BE2C (cell line): ENCODE measurements at regions not wholly inside any gene's neighbourhood (a gene's known extent, or its start where the extent isn't known, plus 50 kb on each side); places are given as distances from the start of the nearest gene placed in this dataset.
A peak's percentile ranks its signal among the peaks of the same experiment; 100 is the strongest.

ENCODE experiments used
- DNase-seq: peaks from one replicate; pipeline ENCODE4 v3.0.0-alpha.2; 2020
- H3K27me3 ChIP-seq: fragments of 250-450 bp; sonication (Bioruptor Pico); 2 replicates; pipeline ENCODE4 v1.5.1; 2020; ENCODE audit warnings: mild to moderate bottlenecking
- H3K36me3 ChIP-seq: fragments of 250-450 bp; sonication (Bioruptor Pico); 2 replicates; pipeline ENCODE4 v1.5.1; 2020; ENCODE audit warnings: mild to moderate bottlenecking
- H3K4me1 ChIP-seq: fragments of 250-450 bp; sonication (Bioruptor Pico); 2 replicates; pipeline ENCODE4 v1.5.1; 2020
- H3K4me3 ChIP-seq: 2 replicates; pipeline ENCODE4 v1.5.1; 2011; ENCODE audit warnings: low read depth, low read length
- H3K9me3 ChIP-seq: fragments of 250-450 bp; sonication (Bioruptor Pico); 2 replicates; pipeline ENCODE4 v1.5.1; 2020
- TF ChIP-seq, protein P1 (sequence below): IDR thresholded peaks from 2 replicates; pipeline ENCODE4 v1.5.1; 2012; ENCODE audit warnings: mild to moderate bottlenecking, low read depth, low read length

DNA sequence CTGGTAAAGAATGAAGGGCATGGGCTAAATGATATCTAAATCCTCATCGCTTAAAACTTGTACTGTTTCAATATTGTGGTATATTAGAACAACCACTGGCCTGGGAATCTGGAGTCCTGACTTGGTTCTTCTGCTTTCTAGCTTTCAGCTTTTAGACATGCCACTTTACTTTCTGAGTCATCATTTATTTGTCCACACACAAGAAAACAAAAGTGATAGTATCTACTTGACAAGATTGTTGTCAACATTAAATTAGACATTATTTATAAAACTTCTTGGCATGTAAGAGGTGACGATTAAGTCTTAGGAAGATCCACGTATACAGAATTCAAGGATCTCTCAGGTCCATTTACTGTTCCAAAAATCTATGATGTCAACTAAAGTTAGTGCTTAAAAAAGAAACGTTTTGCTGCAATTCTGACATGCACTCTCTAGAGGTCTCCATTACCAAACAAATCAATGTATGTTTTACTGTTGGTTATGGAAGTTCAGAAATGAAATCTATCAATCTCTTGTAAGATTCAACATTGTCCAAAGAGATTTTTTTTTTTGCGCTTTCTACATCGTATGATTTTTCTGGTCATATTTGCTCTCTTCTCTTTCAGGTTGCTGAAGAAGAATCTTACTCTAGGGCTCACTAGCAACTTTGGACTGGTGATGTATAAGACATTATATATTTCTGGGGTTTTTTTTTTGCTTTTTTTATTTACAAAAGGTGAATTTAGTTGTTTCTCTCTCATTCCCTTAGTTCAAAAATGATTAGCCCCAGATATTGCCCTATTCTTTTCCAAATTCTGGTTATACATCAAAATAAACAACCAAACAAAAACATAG, 53.6 kb upstream of the DYNC1I1 start:
- no peak for DNase-seq
- H3K9me3 ChIP-seq, result no peaks in the 10 kb centered on the region
- H3K4me1 ChIP-seq, result no peaks in the 10 kb centered on the region
- TF ChIP-seq, protein P1, sequence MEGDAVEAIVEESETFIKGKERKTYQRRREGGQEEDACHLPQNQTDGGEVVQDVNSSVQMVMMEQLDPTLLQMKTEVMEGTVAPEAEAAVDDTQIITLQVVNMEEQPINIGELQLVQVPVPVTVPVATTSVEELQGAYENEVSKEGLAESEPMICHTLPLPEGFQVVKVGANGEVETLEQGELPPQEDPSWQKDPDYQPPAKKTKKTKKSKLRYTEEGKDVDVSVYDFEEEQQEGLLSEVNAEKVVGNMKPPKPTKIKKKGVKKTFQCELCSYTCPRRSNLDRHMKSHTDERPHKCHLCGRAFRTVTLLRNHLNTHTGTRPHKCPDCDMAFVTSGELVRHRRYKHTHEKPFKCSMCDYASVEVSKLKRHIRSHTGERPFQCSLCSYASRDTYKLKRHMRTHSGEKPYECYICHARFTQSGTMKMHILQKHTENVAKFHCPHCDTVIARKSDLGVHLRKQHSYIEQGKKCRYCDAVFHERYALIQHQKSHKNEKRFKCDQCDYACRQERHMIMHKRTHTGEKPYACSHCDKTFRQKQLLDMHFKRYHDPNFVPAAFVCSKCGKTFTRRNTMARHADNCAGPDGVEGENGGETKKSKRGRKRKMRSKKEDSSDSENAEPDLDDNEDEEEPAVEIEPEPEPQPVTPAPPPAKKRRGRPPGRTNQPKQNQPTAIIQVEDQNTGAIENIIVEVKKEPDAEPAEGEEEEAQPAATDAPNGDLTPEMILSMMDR, result peak; percentile 57
- no peak overlapping the region for H3K4me3 ChIP-seq
- no peaks in the 10 kb centered on the region for H3K27me3 ChIP-seq
- no peaks in the 10 kb centered on the region for H3K36me3 ChIP-seq

DNA sequence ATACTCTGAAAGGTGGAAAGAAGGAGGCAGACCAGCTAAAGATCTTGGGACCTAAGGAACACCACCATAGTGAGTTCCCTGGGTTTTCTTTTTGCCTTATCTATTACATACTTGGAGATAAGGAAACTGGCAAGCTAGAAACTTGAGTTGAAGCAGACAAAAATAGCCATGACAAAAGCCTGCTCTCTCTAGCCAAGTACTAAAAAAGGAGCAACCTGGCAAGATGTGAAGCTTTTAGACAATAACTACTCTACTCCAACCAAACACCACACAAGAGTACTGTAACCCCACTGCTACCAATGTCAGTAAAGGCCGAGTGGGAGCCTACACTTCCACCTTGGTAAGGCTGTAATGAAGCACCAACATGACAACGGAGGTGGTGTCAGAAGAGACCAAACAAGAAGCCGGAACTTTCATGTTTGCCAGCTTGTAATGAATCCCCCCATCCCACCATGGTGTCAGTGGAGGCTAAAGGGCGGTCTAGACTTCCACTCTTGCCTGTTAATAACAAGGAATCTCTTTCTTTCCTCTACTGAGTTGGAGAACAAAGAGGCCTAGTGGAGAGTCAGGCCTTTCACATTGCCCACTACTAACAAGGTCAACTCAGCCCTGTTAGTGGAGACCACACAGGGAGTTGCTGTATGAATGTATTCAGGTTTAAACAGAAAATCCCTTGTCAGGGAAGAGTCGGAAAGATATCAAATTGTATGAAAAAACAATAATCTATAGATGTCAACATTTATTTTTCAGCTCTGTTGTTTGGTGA, 55.8 kb upstream of the DYNC1I1 start:
- no peaks in the 10 kb centered on the region for H3K4me1 ChIP-seq
- no peak overlapping the region for H3K4me3 ChIP-seq
- H3K9me3 ChIP-seq, result no peaks in the 10 kb centered on the region
- no peaks in the 10 kb centered on the region for H3K36me3 ChIP-seq
- no peak for DNase-seq
- TF ChIP-seq, protein P1, result no peak
- no peaks in the 10 kb centered on the region for H3K27me3 ChIP-seq

DNA sequence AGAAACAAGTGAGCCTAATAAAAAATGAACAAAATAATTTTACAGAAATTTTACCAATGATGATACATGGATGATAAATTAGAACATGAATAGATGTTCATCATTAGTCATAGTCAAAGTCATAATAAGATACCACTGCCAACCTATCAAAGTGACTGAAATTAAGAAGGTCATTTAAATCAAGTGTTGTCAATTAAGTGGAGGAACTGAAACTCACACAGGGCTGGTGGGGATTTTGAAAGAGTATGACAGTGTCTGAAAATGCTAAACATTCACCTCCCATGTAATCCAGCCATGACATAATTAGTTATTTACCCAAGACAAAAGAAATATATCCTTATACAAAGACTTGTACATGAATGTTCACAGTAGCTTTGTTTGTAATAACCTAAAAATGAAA, 57.1 kb upstream of the DYNC1I1 start:
- no peaks in the 10 kb centered on the region for H3K36me3 ChIP-seq
- H3K4me3 ChIP-seq, result no peak overlapping the region
- TF ChIP-seq, protein P1, result no peak
- no peaks in the 10 kb centered on the region for H3K4me1 ChIP-seq
- DNase-seq, result no peak
- no peaks in the 10 kb centered on the region for H3K27me3 ChIP-seq
- no peaks in the 10 kb centered on the region for H3K9me3 ChIP-seq

DNA sequence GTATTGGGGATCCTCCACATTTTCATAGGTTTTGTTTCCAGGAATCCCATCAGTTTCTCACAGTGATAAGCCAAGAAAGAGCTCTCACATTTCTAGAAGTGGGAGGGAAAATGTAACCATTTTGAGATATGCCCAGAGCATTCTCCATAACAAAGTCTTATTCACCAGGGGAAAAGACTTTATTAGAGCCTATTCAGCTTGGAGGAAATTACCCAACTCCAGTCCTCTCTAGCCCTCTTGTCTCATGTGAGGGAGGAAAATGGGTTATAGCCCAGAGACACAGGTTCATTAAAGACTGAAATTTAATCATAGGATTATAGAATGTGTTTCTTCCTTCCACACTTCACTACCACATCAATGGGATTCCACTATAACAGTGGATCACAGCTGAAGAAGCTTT, 61.6 kb upstream of the DYNC1I1 start:
- Histone ChIP-seq H3K36me3 (no peaks in the 10 kb centered on the region), H3K4me1 (no peaks in the 10 kb centered on the region), H3K9me3 (no peaks in the 10 kb centered on the region), H3K27me3 (no peaks in the 10 kb centered on the region), H3K4me3 (no peak overlapping the region)
- DNase-seq, result no peak
- TF ChIP-seq, protein P1, result no peak

DNA sequence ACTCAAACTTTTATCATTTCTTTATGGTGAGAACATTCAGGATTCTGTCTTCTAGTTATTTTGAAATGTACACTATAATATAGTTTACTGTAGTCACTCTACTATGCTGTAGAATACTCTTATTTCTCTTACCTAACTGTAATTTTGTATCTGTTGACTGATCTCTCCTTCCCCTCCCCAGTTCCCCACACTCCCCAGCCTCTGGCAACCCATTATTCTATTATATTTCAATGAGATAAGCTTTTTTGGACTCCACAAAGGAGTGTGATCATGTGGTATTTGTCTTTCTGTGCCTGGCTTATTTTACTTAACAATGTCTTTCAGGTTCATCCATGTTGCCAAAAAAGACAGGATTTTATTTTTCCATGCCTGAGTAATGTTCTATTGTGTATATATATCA, 71.4 kb upstream of the DYNC1I1 start:
- peak; percentile 30 for DNase-seq
- TF ChIP-seq, protein P1, result no peak
- no peaks in the 10 kb centered on the region for H3K36me3 ChIP-seq
- no peaks in the 10 kb centered on the region for H3K27me3 ChIP-seq
- H3K4me1 ChIP-seq, result peaks cover 4% of the 10 kb centered on the region; the same call in 1 of the 2 replicates
- H3K9me3 ChIP-seq, result no peaks in the 10 kb centered on the region
- no peak overlapping the region for H3K4me3 ChIP-seq

DNA sequence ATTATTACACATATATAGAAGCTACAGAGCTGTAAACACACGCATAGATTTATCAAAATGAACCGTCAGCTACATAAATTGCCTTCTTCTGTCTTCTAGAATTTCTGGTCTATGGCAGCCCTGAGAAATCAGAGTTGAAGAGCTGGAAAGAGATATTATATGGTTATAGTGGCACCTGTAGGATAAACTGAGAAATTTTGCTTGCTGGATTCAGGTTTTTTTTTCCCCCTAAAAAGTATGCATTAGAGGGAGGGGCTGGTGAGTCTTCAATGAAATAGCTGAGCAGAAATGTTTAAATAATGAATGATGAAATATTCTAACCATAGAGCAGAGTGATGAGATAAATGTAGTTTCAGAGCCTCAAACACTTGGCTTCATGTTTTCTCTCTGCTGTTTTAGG, 78.0 kb upstream of the DYNC1I1 start:
- no peaks in the 10 kb centered on the region for H3K9me3 ChIP-seq
- no peak for DNase-seq
- H3K4me1 ChIP-seq, result peaks cover 17% of the 10 kb centered on the region
- TF ChIP-seq, protein P1, result no peak
- H3K36me3 ChIP-seq, result no peaks in the 10 kb centered on the region
- no peak overlapping the region for H3K4me3 ChIP-seq
- no peaks in the 10 kb centered on the region for H3K27me3 ChIP-seq
